HG03575 (cell line): ENCODE measurements at regions not wholly inside any gene's neighbourhood (a gene's known extent, or its start where the extent isn't known, plus 50 kb on each side); places are given as distances from the start of the nearest gene placed in this dataset.
"Not testable (repeated sequence)": the region's sequence is repeated elsewhere in the genome, so short reads cannot be mapped to it uniquely, and the experiment has no call there.

Experiments
- ATAC-seq: cut with Tn5 transposase; IDR thresholded peaks from one replicate; pipeline ENCODE4 v1.9.1; 2021; ENCODE audit not compliant: unreplicated experiment, insufficient number of reproducible peaks, low FRiP score; ENCODE audit errors: extremely low read depth

GRCh38 chr18:70569647-70570046 is 280.8 kb downstream of the SOCS6 start:
- ATAC-seq, result not testable (repeated sequence)

GRCh38 chr18:70559446-70559845 is 270.6 kb downstream of the SOCS6 start:
- ATAC-seq, result no peak

GRCh38 chr18:70558371-70558770 is 269.5 kb downstream of the SOCS6 start:
- no peak for ATAC-seq

GRCh38 chr18:70554854-70555445 is 266.1 kb downstream of the SOCS6 start:
- no peak for ATAC-seq

GRCh38 chr18:70553936-70554260 is 265.1 kb downstream of the SOCS6 start:
- ATAC-seq, result no peak

- ATAC-seq, result no peak
These were observed 264.5 kb downstream of the SOCS6 start for GRCh38 chr18:70553245-70553935.

GRCh38 chr18:70536370-70537062 is 247.7 kb downstream of the SOCS6 start:
- ATAC-seq, result no peak

GRCh38 chr18:70535041-70535440 is 246.2 kb downstream of the SOCS6 start:
- ATAC-seq, result no peak

- ATAC-seq, result not testable (repeated sequence)
These were observed 236.5 kb downstream of the SOCS6 start for GRCh38 chr18:70525322-70525721.

GRCh38 chr18:70523792-70524182 is 234.9 kb downstream of the SOCS6 start:
- no peak for ATAC-seq

GRCh38 chr18:70523035-70523791 is 234.4 kb downstream of the SOCS6 start:
- no peak for ATAC-seq

- no peak for ATAC-seq
These were observed 233.4 kb downstream of the SOCS6 start for GRCh38 chr18:70522183-70522680.

GRCh38 chr18:70520867-70521266 is 232.0 kb downstream of the SOCS6 start:
- no peak for ATAC-seq

GRCh38 chr18:70513502-70514171 is 224.8 kb downstream of the SOCS6 start:
- no peak for ATAC-seq

- ATAC-seq, result no peak
These were observed 219.1 kb downstream of the SOCS6 start for GRCh38 chr18:70507970-70508369.

GRCh38 chr18:70506511-70506910 is 217.7 kb downstream of the SOCS6 start:
- no peak for ATAC-seq

GRCh38 chr18:70503060-70503459 is 214.2 kb downstream of the SOCS6 start:
- ATAC-seq, result no peak

- ATAC-seq, result no peak
These were observed 212.5 kb downstream of the SOCS6 start for GRCh38 chr18:70501358-70501757.

GRCh38 chr18:70500748-70501147 is 211.9 kb downstream of the SOCS6 start:
- ATAC-seq, result no peak
